ENCODE measurements at regions not wholly inside any gene's neighbourhood (a gene's known extent, or its start where the extent isn't known, plus 50 kb on each side); places are given as distances from the start of the nearest gene placed in this dataset.

GRCh38 chr15:47500842-47501241, 216.5 kb upstream of the SEMA6D start:
- Histone ChIP-seq H3K27me3 (ENCODE audit: insufficient read depth, low read length) (no peaks in the 10 kb centered on the region), H3K27ac (ENCODE audit: low read depth, low read length) (no peak overlapping the region), H3K36me3 (ENCODE audit: control insufficient read depth in 1 of 2, insufficient read depth in 2 of 2, low read length in 2 of 2) (no peaks in the 10 kb centered on the region), H3K9me3 (ENCODE audit: insufficient read depth, low read depth, low read length) (no peaks in the 10 kb centered on the region), H3K79me1 (ENCODE audit: low read length) (no peaks in the 10 kb centered on the region), H3K18ac (ENCODE audit: low read length) (no peak overlapping the region), H2BK120ac (ENCODE audit: insufficient read depth, low read length, poor library complexity) (no peak overlapping the region), H2BK12ac (ENCODE audit: low read length) (no peak overlapping the region), H3K4me2 (ENCODE audit: low read length) (no peak overlapping the region), H3K4me3 (ENCODE audit: low read depth, low read length) (no peak overlapping the region), H3K4me1 (ENCODE audit: control insufficient read depth in 1 of 2, insufficient read depth in 2 of 2, low read length in 2 of 2) (peaks cover 4 to 12% of the 10 kb centered on the region in 2 experiments), H4K91ac (ENCODE audit: low read depth, low read length) (no peak overlapping the region), H4K12ac (ENCODE audit: low read depth, low read length) (no peak overlapping the region), H2AFZ (ENCODE audit: insufficient read depth, low read length, poor library complexity) (no peak overlapping the region), H3K14ac (ENCODE audit: low read length) (no peak overlapping the region), H2AK5ac (ENCODE audit: low read length) (no peak overlapping the region), H3K9ac (ENCODE audit: low read length) (no peak overlapping the region), H2BK5ac (ENCODE audit: low read depth, low read length, poor library complexity) (no peak overlapping the region), H3K23ac (ENCODE audit: low read length) (no peak overlapping the region), H3K79me2 (ENCODE audit: control insufficient read depth, insufficient read depth, low read length, poor library complexity) (no peaks in the 10 kb centered on the region), H3K4ac (ENCODE audit: low read depth, low read length) (no peak overlapping the region), H4K8ac (ENCODE audit: low read depth, low read length) (no peak overlapping the region)
- no CpG with 5 or more reads among the region's 2 CpGs for WGBS (ENCODE audit: extremely low coverage, insufficient coverage, insufficient read length)
- no peak for DNase-seq

GRCh38 chr15:47502041-47502440, 215.3 kb upstream of the SEMA6D start:
- H2BK12ac ChIP-seq (ENCODE audit: low read length): no peak overlapping the region
- H3K79me2 ChIP-seq (ENCODE audit: control insufficient read depth, insufficient read depth, low read length, poor library complexity): no peaks in the 10 kb centered on the region
- H3K23ac ChIP-seq (ENCODE audit: low read length): no peak overlapping the region
- no peak overlapping the region for H4K12ac ChIP-seq (ENCODE audit: low read depth, low read length)
- H3K18ac ChIP-seq (ENCODE audit: low read length): no peak overlapping the region
- WGBS (ENCODE audit: extremely low coverage, insufficient coverage, insufficient read length): no CpG with 5 or more reads among the region's 6 CpGs
- peaks cover 4 to 12% of the 10 kb centered on the region in 2 experiments for H3K4me1 ChIP-seq (ENCODE audit: control insufficient read depth in 1 of 2, insufficient read depth in 2 of 2, low read length in 2 of 2)
- DNase-seq: no peak
- H3K14ac ChIP-seq (ENCODE audit: low read length): no peak overlapping the region
- H3K4ac ChIP-seq (ENCODE audit: low read depth, low read length): no peak overlapping the region
- no peak overlapping the region for H3K4me3 ChIP-seq (ENCODE audit: low read depth, low read length)
- H2AK5ac ChIP-seq (ENCODE audit: low read length): no peak overlapping the region
- no peak overlapping the region for H2AFZ ChIP-seq (ENCODE audit: insufficient read depth, low read length, poor library complexity)
- H3K27me3 ChIP-seq (ENCODE audit: insufficient read depth, low read length): no peaks in the 10 kb centered on the region
- no peaks in the 10 kb centered on the region for H3K9me3 ChIP-seq (ENCODE audit: insufficient read depth, low read depth, low read length)
- H2BK120ac ChIP-seq (ENCODE audit: insufficient read depth, low read length, poor library complexity): no peak overlapping the region
- no peak overlapping the region for H4K91ac ChIP-seq (ENCODE audit: low read depth, low read length)
- H2BK5ac ChIP-seq (ENCODE audit: low read depth, low read length, poor library complexity): no peak overlapping the region
- H3K79me1 ChIP-seq (ENCODE audit: low read length): no peaks in the 10 kb centered on the region
- H3K4me2 ChIP-seq (ENCODE audit: low read length): no peak overlapping the region
- H3K9ac ChIP-seq (ENCODE audit: low read length): no peak overlapping the region
- H3K27ac ChIP-seq (ENCODE audit: low read depth, low read length): no peak overlapping the region
- no peaks in the 10 kb centered on the region for H3K36me3 ChIP-seq (ENCODE audit: control insufficient read depth in 1 of 2, insufficient read depth in 2 of 2, low read length in 2 of 2)
- H4K8ac ChIP-seq (ENCODE audit: low read depth, low read length): no peak overlapping the region

GRCh38 chr15:47503876-47504275, 213.4 kb upstream of the SEMA6D start:
- no peak overlapping the region for H3K4me2 ChIP-seq (ENCODE audit: low read length)
- WGBS (ENCODE audit: extremely low coverage, insufficient coverage, insufficient read length): no CpG with 5 or more reads among the region's 2 CpGs
- no peaks in the 10 kb centered on the region for H3K9me3 ChIP-seq (ENCODE audit: insufficient read depth, low read depth, low read length)
- no peak overlapping the region for H4K12ac ChIP-seq (ENCODE audit: low read depth, low read length)
- no peak overlapping the region for H3K4ac ChIP-seq (ENCODE audit: low read depth, low read length)
- no peak overlapping the region for H3K23ac ChIP-seq (ENCODE audit: low read length)
- H2BK12ac ChIP-seq (ENCODE audit: low read length): no peak overlapping the region
- no peak overlapping the region for H3K27ac ChIP-seq (ENCODE audit: low read depth, low read length)
- no peaks in the 10 kb centered on the region for H3K79me1 ChIP-seq (ENCODE audit: low read length)
- no peak overlapping the region for H3K14ac ChIP-seq (ENCODE audit: low read length)
- H4K8ac ChIP-seq (ENCODE audit: low read depth, low read length): no peak overlapping the region
- H3K18ac ChIP-seq (ENCODE audit: low read length): no peak overlapping the region
- H3K4me3 ChIP-seq (ENCODE audit: low read depth, low read length): no peak overlapping the region
- H3K9ac ChIP-seq (ENCODE audit: low read length): no peak overlapping the region
- H3K36me3 ChIP-seq (ENCODE audit: control insufficient read depth in 1 of 2, insufficient read depth in 2 of 2, low read length in 2 of 2): no peaks in the 10 kb centered on the region
- H4K91ac ChIP-seq (ENCODE audit: low read depth, low read length): no peak overlapping the region
- peaks cover 4 to 12% of the 10 kb centered on the region in 2 experiments for H3K4me1 ChIP-seq (ENCODE audit: control insufficient read depth in 1 of 2, insufficient read depth in 2 of 2, low read length in 2 of 2)
- H2BK120ac ChIP-seq (ENCODE audit: insufficient read depth, low read length, poor library complexity): no peak overlapping the region
- H2BK5ac ChIP-seq (ENCODE audit: low read depth, low read length, poor library complexity): no peak overlapping the region
- no peak overlapping the region for H2AFZ ChIP-seq (ENCODE audit: insufficient read depth, low read length, poor library complexity)
- H3K27me3 ChIP-seq (ENCODE audit: insufficient read depth, low read length): no peaks in the 10 kb centered on the region
- no peak overlapping the region for H2AK5ac ChIP-seq (ENCODE audit: low read length)
- DNase-seq: no peak
- no peaks in the 10 kb centered on the region for H3K79me2 ChIP-seq (ENCODE audit: control insufficient read depth, insufficient read depth, low read length, poor library complexity)

GRCh38 chr15:47504624-47505256, 212.6 kb upstream of the SEMA6D start:
- Histone ChIP-seq H3K4me3 (ENCODE audit: low read depth, low read length) (no peak overlapping the region), H4K8ac (ENCODE audit: low read depth, low read length) (no peak overlapping the region), H3K14ac (ENCODE audit: low read length) (no peak overlapping the region), H3K27me3 (ENCODE audit: insufficient read depth, low read length) (no peaks in the 10 kb centered on the region), H3K79me2 (ENCODE audit: control insufficient read depth, insufficient read depth, low read length, poor library complexity) (no peaks in the 10 kb centered on the region), H3K4ac (ENCODE audit: low read depth, low read length) (no peak overlapping the region), H4K91ac (ENCODE audit: low read depth, low read length) (peak overlapping the region; percentile 8), H3K36me3 (ENCODE audit: control insufficient read depth in 1 of 2, insufficient read depth in 2 of 2, low read length in 2 of 2) (no peaks in the 10 kb centered on the region), H3K4me2 (ENCODE audit: low read length) (no peak overlapping the region), H3K9me3 (ENCODE audit: insufficient read depth, low read depth, low read length) (no peaks in the 10 kb centered on the region), H2AFZ (ENCODE audit: insufficient read depth, low read length, poor library complexity) (no peak overlapping the region), H3K27ac (ENCODE audit: low read depth, low read length) (no peak overlapping the region), H3K9ac (ENCODE audit: low read length) (no peak overlapping the region), H2BK120ac (ENCODE audit: insufficient read depth, low read length, poor library complexity) (no peak overlapping the region), H3K18ac (ENCODE audit: low read length) (no peak overlapping the region), H2AK5ac (ENCODE audit: low read length) (no peak overlapping the region), H2BK12ac (ENCODE audit: low read length) (no peak overlapping the region), H3K23ac (ENCODE audit: low read length) (no peak overlapping the region), H4K12ac (ENCODE audit: low read depth, low read length) (no peak overlapping the region), H3K79me1 (ENCODE audit: low read length) (no peaks in the 10 kb centered on the region), H3K4me1 (ENCODE audit: control insufficient read depth in 1 of 2, insufficient read depth in 2 of 2, low read length in 2 of 2) (peaks cover 4 to 12% of the 10 kb centered on the region in 2 experiments), H2BK5ac (ENCODE audit: low read depth, low read length, poor library complexity) (no peak overlapping the region)
- no peak for DNase-seq
- no CpG with 5 or more reads among the region's 7 CpGs for WGBS (ENCODE audit: extremely low coverage, insufficient coverage, insufficient read length)
